ENCODE measurements at regions not wholly inside any gene's neighbourhood (a gene's known extent, or its start where the extent isn't known, plus 50 kb on each side); places are given as distances from the start of the nearest gene placed in this dataset.

DNA sequence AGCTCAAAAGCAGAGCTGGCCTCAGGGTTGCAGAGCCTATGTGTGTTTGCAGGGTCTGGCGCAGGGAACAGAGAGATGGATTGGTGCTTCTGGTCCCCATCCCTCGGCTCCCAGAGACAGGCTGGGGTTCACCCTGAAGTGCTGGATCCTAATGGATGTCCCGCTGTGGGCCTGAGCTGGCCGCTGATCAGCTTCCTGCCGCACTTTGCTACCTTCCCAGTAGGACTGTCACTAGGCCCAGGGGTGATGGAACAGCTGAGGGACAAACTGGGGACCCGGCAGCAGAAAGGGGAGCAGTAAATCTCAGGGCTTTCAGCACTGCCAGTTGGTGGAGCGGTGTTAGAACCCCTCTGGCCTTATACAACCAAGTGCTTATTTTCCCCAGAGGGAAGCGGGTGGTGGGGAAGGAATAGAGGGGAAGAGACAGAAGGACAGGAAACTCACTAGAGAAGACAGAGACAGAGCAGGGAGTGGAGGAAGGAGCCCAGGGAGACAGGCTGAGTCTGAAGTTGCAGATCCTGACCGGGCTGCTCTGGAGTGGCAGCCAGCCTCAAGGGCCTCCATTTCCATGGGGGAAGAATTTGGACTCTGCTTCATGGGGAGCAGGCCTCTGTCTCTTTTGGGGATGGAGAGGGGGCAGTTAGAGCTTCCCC, 78.6 kb downstream of the MRM1 start:
- TF ChIP-seq EZH2phosphoT487 (IDR thresholded peaks at IDR 0.05; ENCODE audit: low read depth, severe bottlenecking, unreplicated experiment) (no peak), EZH2 (IDR thresholded peaks at IDR 0.05; ENCODE audit: borderline replicate concordance) (no peak)

All from hepatocyte (in vitro differentiated cells).